ENCODE measurements at regions not wholly inside any gene's neighbourhood (a gene's known extent, or its start where the extent isn't known, plus 50 kb on each side); places are given as distances from the start of the nearest gene placed in this dataset.

GRCh38 chr6:169378620-169379381, 125.2 kb upstream of the THBS2 start:
- 85 to 93% methylated on average over 22 of the region's 22 CpGs for WGBS, 2 donors
- ATAC-seq (ENCODE audit: insufficient read depth, low FRiP score) = no peak

GRCh38 chr6:169376458-169376857, 122.8 kb upstream of the THBS2 start:
- H3K4me1 ChIP-seq (ENCODE audit: control insufficient read depth in 5 of 5, insufficient read depth in 5 of 5, low read length in 5 of 5) = peaks cover 0 to 5% (median 0%) of the 10 kb centered on the region in 5 donors
- no peak overlapping the region for H3K27ac ChIP-seq (ENCODE audit: low read depth in 1 of 2, low read length in 1 of 2)
- no peak overlapping the region for H3K9ac ChIP-seq (ENCODE audit: insufficient read depth in 1 of 2, low read length in 2 of 2)
- no peaks in the 10 kb centered on the region for H3K27me3 ChIP-seq (ENCODE audit: control insufficient read depth in 3 of 3, insufficient read depth in 3 of 3, low read length in 2 of 3)
- no peak for DNase-seq
- no peaks in the 10 kb centered on the region for H3K36me3 ChIP-seq (ENCODE audit: control insufficient read depth in 4 of 4, insufficient read depth in 4 of 4, low read length in 4 of 4)
- H3K4me3 ChIP-seq = no peak overlapping the region
- 95 to 96% methylated on average over 9 to 10 of the region's 10 CpGs for WGBS, 2 donors
- ATAC-seq (ENCODE audit: insufficient read depth, low FRiP score) = no peak
- TF ChIP-seq CTCF (IDR thresholded peaks at IDR 0.05; ENCODE audit: control extremely low read depth, extremely low read depth) = no peak
- peaks cover 0 to 13% (median 0%) of the 10 kb centered on the region in 4 donors for H3K9me3 ChIP-seq (ENCODE audit: control insufficient read depth in 4 of 4, insufficient read depth in 3 of 4, low read length in 3 of 4)

More at GRCh38 chr6:169378620-169379381, 125.2 kb upstream of the THBS2 start:
- Histone ChIP-seq H3K9me3 (ENCODE audit: control insufficient read depth in 4 of 4, insufficient read depth in 3 of 4, low read length in 3 of 4) (peaks cover 0 to 13% (median 0%) of the 10 kb centered on the region in 4 donors), H3K36me3 (ENCODE audit: control insufficient read depth in 4 of 4, insufficient read depth in 4 of 4, low read length in 4 of 4) (no peaks in the 10 kb centered on the region), H3K9ac (ENCODE audit: insufficient read depth in 1 of 2, low read length in 2 of 2) (no peak overlapping the region), H3K27me3 (ENCODE audit: control insufficient read depth in 3 of 3, insufficient read depth in 3 of 3, low read length in 2 of 3) (no peaks in the 10 kb centered on the region), H3K4me3 (no peak overlapping the region), H3K4me1 (ENCODE audit: control insufficient read depth in 5 of 5, insufficient read depth in 5 of 5, low read length in 5 of 5) (peaks cover 0 to 5% (median 0%) of the 10 kb centered on the region in 5 donors), H3K27ac (ENCODE audit: low read depth in 1 of 2, low read length in 1 of 2) (no peak overlapping the region)
- peak in 1 of 3 donors; percentile 16 for DNase-seq
- TF ChIP-seq CTCF (IDR thresholded peaks at IDR 0.05; ENCODE audit: control extremely low read depth, extremely low read depth) = no peak

GRCh38 chr6:169372589-169372988, 118.9 kb upstream of the THBS2 start:
- DNase-seq = no peak
- H3K36me3 ChIP-seq (ENCODE audit: control insufficient read depth in 4 of 4, insufficient read depth in 4 of 4, low read length in 4 of 4) = no peaks in the 10 kb centered on the region
- H3K4me1 ChIP-seq (ENCODE audit: control insufficient read depth in 5 of 5, insufficient read depth in 5 of 5, low read length in 5 of 5) = peaks cover 0 to 3% (median 0%) of the 10 kb centered on the region in 5 donors
- H3K9ac ChIP-seq (ENCODE audit: insufficient read depth in 1 of 2, low read length in 2 of 2) = no peak overlapping the region
- no peak overlapping the region for H3K4me3 ChIP-seq
- H3K27me3 ChIP-seq (ENCODE audit: control insufficient read depth in 3 of 3, insufficient read depth in 3 of 3, low read length in 2 of 3) = no peaks in the 10 kb centered on the region
- H3K27ac ChIP-seq (ENCODE audit: low read depth in 1 of 2, low read length in 1 of 2) = no peak overlapping the region
- no peak for ATAC-seq (ENCODE audit: insufficient read depth, low FRiP score)
- 73 to 77% methylated on average over 5 of the region's 5 CpGs for WGBS, 2 donors
- H3K9me3 ChIP-seq (ENCODE audit: control insufficient read depth in 4 of 4, insufficient read depth in 3 of 4, low read length in 3 of 4) = peaks cover 0 to 7% (median 0%) of the 10 kb centered on the region in 4 donors
- TF ChIP-seq CTCF (IDR thresholded peaks at IDR 0.05; ENCODE audit: control extremely low read depth, extremely low read depth) = no peak
